SU-DHL-6 (cell line): ENCODE measurements at regions not wholly inside any gene's neighbourhood (a gene's known extent, or its start where the extent isn't known, plus 50 kb on each side); places are given as distances from the start of the nearest gene placed in this dataset.

Experiments
- H2AFZ ChIP-seq: fragments of 200-600 bp; sonication (generic); 2 replicates; pipeline ENCODE4 v1.6.1; 2014; ENCODE audit warnings: low read depth, mild to moderate bottlenecking, moderate library complexity, mixed read lengths, antibody characterized with exemption, low read length; ENCODE audit not compliant: severe bottlenecking
- H3F3A ChIP-seq: fragments of 200-600 bp; shearing (Covaris generic); 2 replicates; pipeline ENCODE4 v1.6.0; 2016; ENCODE audit warnings: antibody characterized with exemption, mild to moderate bottlenecking; ENCODE audit not compliant: insufficient read depth
- H3K27ac ChIP-seq: fragments of 200-600 bp; sonication (generic); 2 replicates; pipeline ENCODE4 v1.5.1; 2016; ENCODE audit warnings: low read depth, mild to moderate bottlenecking, low read length, moderate library complexity, mixed read lengths
- H3K27me3 ChIP-seq: fragments of 200-600 bp; sonication (generic), shearing (Covaris generic); 2 replicates; pipeline ENCODE4 v1.6.0; 2014; ENCODE audit warnings: mild to moderate bottlenecking, low read length
- H3K36me3 ChIP-seq: fragments of 200-600 bp; sonication (generic); 2 replicates; pipeline ENCODE4 v1.6.1; 2014; ENCODE audit warnings: mild to moderate bottlenecking, low read length, mixed read lengths
- H3K4me2 ChIP-seq: fragments of 300-600, 200-600 bp; shearing (Covaris generic), sonication (generic); 2 replicates; pipeline ENCODE4 v1.6.0; 2014; ENCODE audit warnings: low read length, low read depth, mild to moderate bottlenecking; ENCODE audit not compliant: poor library complexity, severe bottlenecking
- H3K4me3 ChIP-seq: fragments of 200-600 bp; sonication (generic); 2 replicates; pipeline ENCODE4 v1.5.1; 2014; ENCODE audit warnings: antibody characterized with exemption, low read length, mild to moderate bottlenecking, mixed read lengths; ENCODE audit not compliant: insufficient read depth, poor library complexity, severe bottlenecking
- H3K79me2 ChIP-seq: fragments of 200-600 bp; sonication (generic); 2 replicates; pipeline ENCODE4 v1.6.1; 2014; ENCODE audit warnings: mild to moderate bottlenecking, low read length, moderate library complexity; ENCODE audit not compliant: insufficient read depth
- H3K9ac ChIP-seq: fragments of 200-600 bp; sonication (generic); 2 replicates; pipeline ENCODE4 v1.7.0; 2014; ENCODE audit warnings: mild to moderate bottlenecking, low read length
- H3K9me2 ChIP-seq: fragments of 200-600 bp; sonication (generic); replicated peaks from 2 replicates; pipeline ENCODE4 v1.6.1; 2014; ENCODE audit warnings: low read length; ENCODE audit not compliant: insufficient read depth
- H3K9me3 ChIP-seq: fragments of 200-600 bp; sonication (generic); 2 replicates; pipeline ENCODE4 v1.6.1; 2014; ENCODE audit warnings: low read length, mixed read lengths; ENCODE audit not compliant: insufficient read depth
- H4K20me1 ChIP-seq: fragments of 200-600 bp; sonication (generic); 2 replicates; pipeline ENCODE4 v1.6.1; 2014; ENCODE audit warnings: low read depth, mild to moderate bottlenecking, antibody characterized with exemption, low read length, moderate library complexity, mixed read lengths
- EZH2phosphoT487 ChIP-seq: fragments of 200-600 bp; sonication (generic), shearing (Covaris generic); conservative IDR thresholded peaks from 2 replicates; pipeline ENCODE4 v1.6.1; 2018; ENCODE audit warnings: mild to moderate bottlenecking, antibody characterized with exemption, low read length, moderate library complexity, mixed read lengths
- TF ChIP-seq, protein P1 (sequence below): fragments of 200-600 bp; sonication (generic); IDR thresholded peaks from one replicate; pipeline ENCODE4 v1.5.1; 2017; ENCODE audit warnings: antibody characterized with exemption, mild to moderate bottlenecking, low read length, moderate library complexity; ENCODE audit not compliant: insufficient read depth, poor library complexity, severe bottlenecking

DNA sequence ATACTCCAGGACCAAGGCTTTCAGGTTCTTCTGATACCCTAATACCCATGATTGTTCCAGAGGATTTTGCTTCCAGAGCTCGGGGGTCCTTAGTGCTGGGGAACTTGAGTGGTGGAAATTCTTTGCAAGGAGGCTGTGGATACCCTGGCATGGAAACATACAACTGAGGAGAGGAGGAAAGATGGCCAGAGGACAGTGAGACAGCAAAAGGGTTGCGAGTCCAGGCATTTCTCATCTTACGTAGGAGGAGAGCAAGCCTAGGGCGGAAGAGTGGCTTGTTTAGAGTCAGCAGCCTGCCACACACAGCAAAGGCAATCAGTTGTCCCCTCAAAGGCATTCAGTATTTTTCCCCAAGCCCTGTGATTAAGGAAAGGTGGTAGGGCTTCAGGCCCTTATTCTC lies 73.5 kb downstream of the ADM start:
- no peak overlapping the region for H3K4me3 ChIP-seq
- H3K9ac ChIP-seq: no peak overlapping the region
- H3F3A ChIP-seq: no peaks in the 10 kb centered on the region
- TF ChIP-seq EZH2phosphoT487: no peak
- TF ChIP-seq, protein P1, sequence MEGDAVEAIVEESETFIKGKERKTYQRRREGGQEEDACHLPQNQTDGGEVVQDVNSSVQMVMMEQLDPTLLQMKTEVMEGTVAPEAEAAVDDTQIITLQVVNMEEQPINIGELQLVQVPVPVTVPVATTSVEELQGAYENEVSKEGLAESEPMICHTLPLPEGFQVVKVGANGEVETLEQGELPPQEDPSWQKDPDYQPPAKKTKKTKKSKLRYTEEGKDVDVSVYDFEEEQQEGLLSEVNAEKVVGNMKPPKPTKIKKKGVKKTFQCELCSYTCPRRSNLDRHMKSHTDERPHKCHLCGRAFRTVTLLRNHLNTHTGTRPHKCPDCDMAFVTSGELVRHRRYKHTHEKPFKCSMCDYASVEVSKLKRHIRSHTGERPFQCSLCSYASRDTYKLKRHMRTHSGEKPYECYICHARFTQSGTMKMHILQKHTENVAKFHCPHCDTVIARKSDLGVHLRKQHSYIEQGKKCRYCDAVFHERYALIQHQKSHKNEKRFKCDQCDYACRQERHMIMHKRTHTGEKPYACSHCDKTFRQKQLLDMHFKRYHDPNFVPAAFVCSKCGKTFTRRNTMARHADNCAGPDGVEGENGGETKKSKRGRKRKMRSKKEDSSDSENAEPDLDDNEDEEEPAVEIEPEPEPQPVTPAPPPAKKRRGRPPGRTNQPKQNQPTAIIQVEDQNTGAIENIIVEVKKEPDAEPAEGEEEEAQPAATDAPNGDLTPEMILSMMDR: no peak
- H3K9me2 ChIP-seq: no peaks in the 10 kb centered on the region
- no peaks in the 10 kb centered on the region for H3K9me3 ChIP-seq
- no peaks in the 10 kb centered on the region for H4K20me1 ChIP-seq
- no peak overlapping the region for H2AFZ ChIP-seq
- H3K27me3 ChIP-seq: no peaks in the 10 kb centered on the region
- no peak overlapping the region for H3K27ac ChIP-seq
- no peaks in the 10 kb centered on the region for H3K79me2 ChIP-seq
- H3K4me2 ChIP-seq: no peak overlapping the region
- no peaks in the 10 kb centered on the region for H3K36me3 ChIP-seq

DNA sequence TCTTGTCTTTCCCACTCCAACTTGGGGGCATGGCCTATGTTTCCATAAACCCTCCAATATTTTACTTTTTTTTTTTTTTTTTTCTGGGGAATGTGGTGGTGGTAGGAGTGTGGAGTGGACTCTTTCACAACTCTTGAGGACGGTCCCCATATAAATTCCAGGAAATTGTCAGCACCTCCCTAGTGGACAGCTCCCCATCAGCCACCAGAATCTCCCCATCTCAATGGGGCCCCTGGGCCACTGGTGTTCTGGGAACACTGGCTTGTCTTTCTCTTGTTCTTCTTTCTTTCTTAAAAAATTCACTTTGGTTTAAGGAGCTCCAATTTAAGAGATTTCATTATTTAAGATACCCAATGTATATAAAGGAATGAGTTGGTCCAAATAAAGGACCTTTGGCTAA lies 74.1 kb downstream of the ADM start:
- Histone ChIP-seq H4K20me1 (no peaks in the 10 kb centered on the region), H2AFZ (no peak overlapping the region), H3K27ac (no peak overlapping the region), H3K79me2 (no peaks in the 10 kb centered on the region), H3K36me3 (no peaks in the 10 kb centered on the region), H3K9me3 (no peaks in the 10 kb centered on the region), H3K9ac (no peak overlapping the region), H3K27me3 (no peaks in the 10 kb centered on the region), H3F3A (no peaks in the 10 kb centered on the region), H3K4me2 (no peak overlapping the region), H3K4me3 (no peak overlapping the region), H3K9me2 (no peaks in the 10 kb centered on the region)
- no peak for TF ChIP-seq EZH2phosphoT487

DNA sequence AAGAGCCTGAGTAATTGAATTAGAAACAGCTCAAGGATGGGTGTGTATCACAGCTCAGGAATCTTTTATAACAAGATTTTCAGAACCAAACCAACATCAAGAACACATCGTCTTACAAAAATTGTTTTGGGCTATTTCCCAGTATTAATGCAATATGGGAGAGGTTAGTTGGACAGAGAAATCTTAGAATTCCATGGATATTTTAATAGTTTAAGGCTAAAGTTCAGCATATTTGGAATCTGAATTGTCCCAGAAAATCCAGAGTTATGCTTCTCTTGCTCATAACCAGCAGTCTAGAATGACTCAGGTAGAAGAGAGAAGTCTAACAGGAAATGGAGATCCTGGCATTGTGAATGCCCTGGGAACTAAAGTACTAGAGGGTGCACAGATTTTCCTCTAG lies 74.6 kb downstream of the ADM start:
- Histone ChIP-seq H3K9me3 (no peaks in the 10 kb centered on the region), H3K27me3 (no peaks in the 10 kb centered on the region), H3K9me2 (no peaks in the 10 kb centered on the region), H3K79me2 (no peaks in the 10 kb centered on the region), H3K4me2 (no peak overlapping the region), H3F3A (no peaks in the 10 kb centered on the region), H3K27ac (no peak overlapping the region), H3K9ac (no peak overlapping the region), H4K20me1 (no peaks in the 10 kb centered on the region), H3K36me3 (no peaks in the 10 kb centered on the region), H2AFZ (no peak overlapping the region), H3K4me3 (no peak overlapping the region)
- no peak for TF ChIP-seq EZH2phosphoT487
- TF ChIP-seq, protein P1: no peak

DNA sequence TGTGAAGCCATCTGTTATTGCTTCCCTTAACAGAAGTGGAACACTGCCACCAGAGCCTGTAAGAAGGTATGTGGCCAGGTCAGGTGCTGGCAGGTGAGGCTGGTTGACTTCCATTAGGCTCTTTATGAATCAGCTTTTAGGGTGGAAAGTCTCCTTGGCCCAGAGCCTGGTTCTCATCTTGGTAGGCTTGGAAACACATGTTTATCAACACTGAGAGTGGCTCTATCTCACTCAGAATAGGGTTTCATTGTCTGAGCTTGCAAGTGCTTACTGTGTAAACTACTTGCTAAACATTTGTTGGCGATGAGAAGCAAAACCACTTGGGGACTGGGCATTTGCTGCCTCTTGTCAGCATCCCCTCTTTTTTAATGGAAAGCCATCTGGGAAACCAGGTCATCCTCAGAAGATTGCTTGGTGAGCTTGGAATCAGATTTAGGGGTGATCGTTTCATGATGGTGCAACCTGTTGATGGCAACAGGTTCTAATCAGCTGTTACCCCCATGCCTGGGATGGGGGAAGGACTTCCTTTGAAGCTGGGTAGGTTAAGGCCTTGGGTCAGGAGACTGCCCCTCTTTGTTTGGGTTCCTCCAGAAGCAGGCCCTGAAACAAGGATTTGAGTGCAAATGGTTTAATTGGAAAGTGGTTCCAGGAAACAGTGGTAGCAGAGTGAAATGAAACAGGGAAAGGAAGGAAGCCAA lies 75.0 kb upstream of the AMPD3 start:
- TF ChIP-seq, protein P1: no peak
- no peak for TF ChIP-seq EZH2phosphoT487
- H3K27me3 ChIP-seq: no peaks in the 10 kb centered on the region
- H2AFZ ChIP-seq: no peak overlapping the region
- H4K20me1 ChIP-seq: no peaks in the 10 kb centered on the region
- no peak overlapping the region for H3K4me3 ChIP-seq
- H3F3A ChIP-seq: no peaks in the 10 kb centered on the region
- H3K27ac ChIP-seq: no peak overlapping the region
- no peak overlapping the region for H3K4me2 ChIP-seq
- no peaks in the 10 kb centered on the region for H3K36me3 ChIP-seq
- H3K9me2 ChIP-seq: no peaks in the 10 kb centered on the region
- H3K79me2 ChIP-seq: no peaks in the 10 kb centered on the region
- H3K9me3 ChIP-seq: no peaks in the 10 kb centered on the region
- H3K9ac ChIP-seq: no peak overlapping the region
